ENCODE measurements at regions not wholly inside any gene's neighbourhood (a gene's known extent, or its start where the extent isn't known, plus 50 kb on each side); places are given as distances from the start of the nearest gene placed in this dataset.

DNA sequence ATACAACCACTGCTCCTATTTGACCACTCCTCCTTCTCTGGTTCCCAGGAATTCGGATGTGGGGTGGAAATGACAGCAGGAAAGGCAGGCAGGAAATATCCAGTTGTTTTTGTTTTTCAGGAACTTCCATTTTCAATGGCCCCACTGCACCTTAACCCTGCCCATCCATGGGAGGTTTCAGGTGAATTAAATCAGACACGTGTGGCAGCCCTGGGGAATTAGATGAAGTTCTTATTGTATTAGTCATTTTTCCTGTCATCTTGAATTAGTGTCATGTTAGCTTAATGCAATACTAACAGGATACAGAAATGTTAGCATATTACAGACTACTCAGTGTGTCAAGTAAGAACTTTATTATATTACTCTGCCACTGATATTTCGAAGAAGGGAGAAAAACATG, 146.4 kb downstream of the CHD9NB start:
- Mint-ChIP-seq H3K4me1 (no peaks in the 10 kb centered on the region), H3K4me3 (no peak overlapping the region), H3K27me3 (ENCODE audit: insufficient read depth, low read depth) (no peaks in the 10 kb centered on the region), H3K27ac (no peak overlapping the region), H3K36me3 (no peaks in the 10 kb centered on the region), H3K9me3 (peaks cover 5% of the 10 kb centered on the region)
- H3K27ac ChIP-seq, result no peak overlapping the region
- no peak for DNase-seq (ENCODE audit: low spot score)
- no peaks in the 10 kb centered on the region for H3K36me3 ChIP-seq
- no peaks in the 10 kb centered on the region for H3K27me3 ChIP-seq
- no peaks in the 10 kb centered on the region for H3K9me3 ChIP-seq (ENCODE audit: low read depth)
- no peak overlapping the region for H2AFZ ChIP-seq (replicated peaks)
- H3K9ac ChIP-seq, result no peak overlapping the region
- H4K20me1 ChIP-seq (ENCODE audit: low read depth), result no peaks in the 10 kb centered on the region
- H3F3A ChIP-seq (ENCODE audit: low read depth), result no peaks in the 10 kb centered on the region
- H3K79me2 ChIP-seq (ENCODE audit: low read depth), result no peaks in the 10 kb centered on the region
- no peak overlapping the region for H3K4me3 ChIP-seq
- H3K4me1 ChIP-seq, result no peaks in the 10 kb centered on the region
- no peak for TF ChIP-seq EZH2phosphoT487 (IDR thresholded peaks at IDR 0.05)
- no peak for TF ChIP-seq EZH2 (IDR thresholded peaks at IDR 0.05)
- TF ChIP-seq, protein P1, sequence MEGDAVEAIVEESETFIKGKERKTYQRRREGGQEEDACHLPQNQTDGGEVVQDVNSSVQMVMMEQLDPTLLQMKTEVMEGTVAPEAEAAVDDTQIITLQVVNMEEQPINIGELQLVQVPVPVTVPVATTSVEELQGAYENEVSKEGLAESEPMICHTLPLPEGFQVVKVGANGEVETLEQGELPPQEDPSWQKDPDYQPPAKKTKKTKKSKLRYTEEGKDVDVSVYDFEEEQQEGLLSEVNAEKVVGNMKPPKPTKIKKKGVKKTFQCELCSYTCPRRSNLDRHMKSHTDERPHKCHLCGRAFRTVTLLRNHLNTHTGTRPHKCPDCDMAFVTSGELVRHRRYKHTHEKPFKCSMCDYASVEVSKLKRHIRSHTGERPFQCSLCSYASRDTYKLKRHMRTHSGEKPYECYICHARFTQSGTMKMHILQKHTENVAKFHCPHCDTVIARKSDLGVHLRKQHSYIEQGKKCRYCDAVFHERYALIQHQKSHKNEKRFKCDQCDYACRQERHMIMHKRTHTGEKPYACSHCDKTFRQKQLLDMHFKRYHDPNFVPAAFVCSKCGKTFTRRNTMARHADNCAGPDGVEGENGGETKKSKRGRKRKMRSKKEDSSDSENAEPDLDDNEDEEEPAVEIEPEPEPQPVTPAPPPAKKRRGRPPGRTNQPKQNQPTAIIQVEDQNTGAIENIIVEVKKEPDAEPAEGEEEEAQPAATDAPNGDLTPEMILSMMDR (IDR thresholded peaks at IDR 0.05), result no peak
- no peak overlapping the region for H3K4me2 ChIP-seq

DNA sequence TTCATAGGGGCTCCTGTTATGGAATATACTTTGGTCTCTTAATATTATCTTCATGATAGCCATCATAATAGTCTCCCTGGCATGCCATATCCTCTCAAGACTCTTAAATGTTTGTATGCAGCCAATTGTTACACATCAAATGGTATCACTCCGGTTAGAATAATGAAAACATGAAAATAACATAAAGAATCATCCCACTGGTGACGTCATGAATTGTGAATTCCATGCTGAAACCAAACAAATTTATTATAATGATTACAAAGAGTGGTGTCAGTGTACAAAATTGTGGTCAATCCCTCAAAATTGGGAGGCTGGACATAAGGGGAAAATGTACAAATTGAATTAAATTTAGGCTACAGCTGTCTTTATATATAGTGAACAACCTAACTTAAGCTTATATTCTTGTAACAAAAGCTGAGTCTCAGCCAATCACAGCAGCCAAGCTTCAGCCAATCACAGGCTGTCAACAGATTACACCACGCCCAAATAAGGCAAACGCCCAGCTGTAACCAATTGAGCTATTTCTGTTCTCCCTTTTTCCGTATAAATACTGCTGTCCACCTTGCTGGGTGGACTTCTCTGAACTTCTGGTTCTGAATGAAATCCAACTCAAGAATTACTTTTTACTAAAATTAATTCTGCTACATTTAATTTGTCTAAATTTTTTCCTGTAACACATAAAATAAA, 156.1 kb downstream of the CHD9NB start:
- Mint-ChIP-seq H3K9me3 (peaks cover 12% of the 10 kb centered on the region), H3K4me1 (no peaks in the 10 kb centered on the region), H3K27ac (no peak overlapping the region), H3K27me3 (ENCODE audit: insufficient read depth, low read depth) (no peaks in the 10 kb centered on the region), H3K36me3 (no peaks in the 10 kb centered on the region), H3K4me3 (no peak overlapping the region)
- Histone ChIP-seq H3K4me2 (no peak overlapping the region), H3K4me1 (no peaks in the 10 kb centered on the region), H3K9ac (no peak overlapping the region), H3K27ac (no peak overlapping the region), H3K9me3 (ENCODE audit: low read depth) (peaks cover 3% of the 10 kb centered on the region), H3K79me2 (ENCODE audit: low read depth) (no peaks in the 10 kb centered on the region), H3K4me3 (no peak overlapping the region), H3K27me3 (no peaks in the 10 kb centered on the region), H4K20me1 (ENCODE audit: low read depth) (no peaks in the 10 kb centered on the region), H2AFZ (replicated peaks) (no peak overlapping the region), H3F3A (ENCODE audit: low read depth) (no peaks in the 10 kb centered on the region), H3K36me3 (no peaks in the 10 kb centered on the region)
- DNase-seq (ENCODE audit: low spot score), result no peak
- TF ChIP-seq, protein P1 (IDR thresholded peaks at IDR 0.05), result no peak
- TF ChIP-seq EZH2phosphoT487 (IDR thresholded peaks at IDR 0.05) (no peak), EZH2 (IDR thresholded peaks at IDR 0.05) (no peak)

DNA sequence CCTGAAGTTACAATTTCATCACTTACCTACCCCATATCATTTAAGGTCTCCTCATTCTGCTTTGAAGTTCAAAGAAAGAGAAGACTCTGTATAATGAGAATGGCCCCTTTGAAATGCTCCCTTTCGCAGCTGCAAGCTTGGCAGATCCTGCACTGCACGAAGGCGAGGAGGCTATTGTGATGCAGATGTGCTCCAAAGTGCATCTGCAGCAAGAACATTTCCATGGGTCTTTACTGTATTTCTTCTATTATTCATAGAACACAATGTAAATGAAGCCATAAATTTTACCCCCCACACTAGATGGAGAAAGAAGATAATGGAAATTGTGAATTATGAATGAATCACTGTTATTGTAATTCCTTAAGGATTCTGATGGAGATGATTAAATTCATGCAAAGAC, 178.7 kb downstream of the CHD9NB start:
- H3K4me3 ChIP-seq, result no peak overlapping the region
- Mint-ChIP-seq H3K27ac (peak overlapping the region; percentile 12), H3K4me3 (no peak overlapping the region), H3K4me1 (peaks cover 26% of the 10 kb centered on the region), H3K27me3 (ENCODE audit: insufficient read depth, low read depth) (peaks cover 4% of the 10 kb centered on the region), H3K9me3 (peaks cover 3% of the 10 kb centered on the region), H3K36me3 (peaks cover 3% of the 10 kb centered on the region)
- TF ChIP-seq, protein P1 (IDR thresholded peaks at IDR 0.05), result no peak
- no peak for TF ChIP-seq EZH2phosphoT487 (IDR thresholded peaks at IDR 0.05)
- TF ChIP-seq EZH2 (IDR thresholded peaks at IDR 0.05), result no peak
- no peaks in the 10 kb centered on the region for H3K9me3 ChIP-seq (ENCODE audit: low read depth)
- no peaks in the 10 kb centered on the region for H3K27me3 ChIP-seq
- H3K4me1 ChIP-seq, result peaks cover 15% of the 10 kb centered on the region
- H2AFZ ChIP-seq (replicated peaks), result no peak overlapping the region
- H3K27ac ChIP-seq, result no peak overlapping the region
- no peaks in the 10 kb centered on the region for H3F3A ChIP-seq (ENCODE audit: low read depth)
- DNase-seq (ENCODE audit: low spot score), result peak; percentile 62
- no peaks in the 10 kb centered on the region for H4K20me1 ChIP-seq (ENCODE audit: low read depth)
- H3K79me2 ChIP-seq (ENCODE audit: low read depth), result no peaks in the 10 kb centered on the region
- no peak overlapping the region for H3K9ac ChIP-seq
- H3K4me2 ChIP-seq, result peak overlapping the region; percentile 52
- no peaks in the 10 kb centered on the region for H3K36me3 ChIP-seq

Data from neural progenitor cell (in vitro differentiated cells).